HG03139 (cell line): ENCODE measurements at regions not wholly inside any gene's neighbourhood (a gene's known extent, or its start where the extent isn't known, plus 50 kb on each side); places are given as distances from the start of the nearest gene placed in this dataset.
"Not testable (repeated sequence)": the region's sequence is repeated elsewhere in the genome, so short reads cannot be mapped to it uniquely, and the experiment has no call there.

Source experiments
- ATAC-seq: cut with Tn5 transposase; IDR thresholded peaks from one replicate; pipeline ENCODE4 v1.9.1; 2021; ENCODE audit not compliant: unreplicated experiment

DNA sequence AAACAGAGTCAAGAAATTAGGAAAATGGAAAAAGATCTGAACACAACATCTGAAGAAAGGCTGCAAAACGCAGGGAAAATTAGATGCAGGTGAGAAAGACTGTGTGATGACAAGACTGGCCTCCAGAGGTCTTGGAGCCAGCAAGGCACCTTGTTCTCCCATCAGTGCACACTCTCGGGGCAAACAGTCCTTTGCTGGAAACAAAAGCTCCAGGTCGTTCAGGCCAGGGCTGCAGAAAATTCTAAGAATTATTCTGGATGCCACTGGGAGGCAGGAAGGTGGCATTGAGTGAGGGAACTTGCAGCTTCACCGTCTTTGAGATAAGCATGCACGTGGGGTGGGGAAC is 219.9 kb upstream of the SSTR4 start:
- no peak for ATAC-seq

- ATAC-seq: no peak
Observed at GRCh38 chr20:22815603-22816315, 219.4 kb upstream of the SSTR4 start.

DNA sequence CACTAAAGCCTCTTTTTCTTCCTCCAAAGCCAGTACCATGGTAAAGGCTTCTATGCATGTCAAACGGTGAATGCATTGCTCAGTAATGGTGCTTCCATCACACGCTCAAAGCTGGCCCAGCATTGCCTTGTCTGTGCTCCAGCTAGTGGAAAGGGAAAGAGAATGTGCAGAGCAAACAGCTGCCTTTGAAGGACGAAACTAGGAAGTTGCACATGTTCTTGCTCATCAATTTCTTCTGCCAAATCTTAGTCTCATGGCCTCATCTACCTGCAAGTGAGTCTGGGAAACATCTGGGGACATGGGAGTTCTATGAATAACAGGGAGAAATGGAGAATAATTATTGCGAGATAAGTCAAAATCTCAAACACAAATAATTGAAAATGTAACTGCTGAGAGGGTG is 216.5 kb upstream of the SSTR4 start:
- ATAC-seq: no peak

DNA sequence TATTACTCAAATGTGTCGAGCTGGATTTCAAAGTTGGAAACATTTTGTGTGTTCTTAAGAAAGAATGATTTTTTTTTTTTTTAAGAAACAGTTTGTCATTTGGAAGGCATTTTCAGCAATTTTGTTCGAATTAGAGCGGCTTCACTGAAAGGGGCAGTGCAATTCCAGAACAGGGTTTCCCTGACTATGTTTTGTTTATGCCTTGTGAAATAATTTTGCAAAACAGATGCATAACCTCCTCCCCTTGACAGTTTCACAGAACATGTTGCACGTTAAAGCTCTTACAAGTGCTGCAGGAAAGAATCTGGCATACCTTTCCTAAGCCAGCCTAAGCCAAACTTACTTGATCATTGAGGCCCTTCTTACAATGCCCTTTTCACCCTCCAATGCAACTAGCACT is 216.0 kb upstream of the SSTR4 start:
- ATAC-seq: no peak

GRCh38 chr20:22819784-22820183 is 215.3 kb upstream of the SSTR4 start:
- ATAC-seq: no peak

DNA sequence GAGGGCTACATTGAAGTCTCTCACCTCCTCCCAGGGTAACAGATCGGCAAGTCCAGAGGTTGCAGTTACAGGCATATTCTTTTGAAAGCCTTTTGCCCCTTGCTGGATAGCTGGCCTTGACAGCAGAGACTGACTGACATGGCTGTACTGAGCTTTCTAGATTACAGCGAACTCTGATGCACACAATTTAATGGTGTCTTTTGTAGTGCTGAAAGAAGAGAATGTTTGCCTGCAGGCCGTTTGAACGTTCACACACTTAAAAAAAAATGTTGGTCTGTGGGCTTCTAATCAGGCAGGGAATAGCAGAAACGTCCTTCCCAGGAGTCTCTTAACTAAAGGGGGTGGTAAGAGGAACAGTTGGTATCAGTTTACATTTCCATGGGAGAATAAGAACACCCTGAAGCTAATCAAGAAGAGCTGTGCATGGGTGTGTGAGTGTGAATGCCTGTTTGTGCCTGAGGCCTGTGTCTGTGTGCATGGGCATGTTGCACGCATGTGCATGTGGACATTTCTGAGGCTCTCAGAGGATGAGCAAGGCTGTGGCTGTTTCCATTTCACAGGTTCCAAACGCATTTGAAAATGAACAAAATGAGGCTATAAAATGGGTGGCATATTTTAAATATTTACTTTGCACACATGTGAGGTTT is 213.9 kb upstream of the SSTR4 start:
- ATAC-seq: no peak

DNA sequence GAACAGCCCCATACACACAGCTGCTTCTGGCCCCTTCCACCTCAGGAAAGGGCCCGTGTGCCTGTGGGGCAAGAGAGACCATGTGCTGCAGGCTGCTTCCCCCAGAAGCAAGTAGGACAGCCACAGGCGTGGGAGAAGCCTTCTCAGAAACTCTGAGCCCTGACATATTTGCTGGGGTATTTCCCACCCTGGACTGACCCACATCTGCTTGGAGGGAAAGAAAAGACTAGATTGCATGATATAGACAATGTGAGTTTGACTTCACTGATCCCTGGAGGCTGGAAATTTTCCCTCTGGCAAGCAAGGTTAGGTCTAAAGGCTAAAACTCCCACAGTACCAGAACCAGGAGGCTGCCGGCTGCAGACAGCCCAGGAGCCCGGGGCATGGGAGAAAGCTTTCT is 213.3 kb upstream of the SSTR4 start:
- no peak for ATAC-seq

- no peak for ATAC-seq
Observed at GRCh38 chr20:22823119-22823518, 212.0 kb upstream of the SSTR4 start.

DNA sequence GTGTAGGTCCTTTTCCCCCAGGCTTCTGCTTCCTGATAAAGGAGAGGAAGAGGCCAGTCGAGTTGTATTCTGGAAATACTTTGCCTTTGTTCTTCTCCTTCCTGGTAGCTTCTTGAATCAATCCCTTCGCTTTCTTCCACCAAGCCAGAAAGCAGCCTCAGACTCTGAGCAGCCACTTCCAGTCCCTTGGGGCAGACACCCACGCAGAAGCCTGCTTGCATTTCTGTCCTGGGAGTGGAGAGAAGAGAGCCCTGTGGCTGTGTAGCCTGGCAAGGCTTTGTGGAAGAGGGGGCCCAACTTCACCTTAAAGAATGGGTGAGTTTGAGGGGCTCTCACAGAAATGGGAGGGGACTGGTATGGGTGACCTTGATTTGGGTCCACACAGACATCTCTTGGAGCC is 211.0 kb upstream of the SSTR4 start:
- no peak for ATAC-seq

DNA sequence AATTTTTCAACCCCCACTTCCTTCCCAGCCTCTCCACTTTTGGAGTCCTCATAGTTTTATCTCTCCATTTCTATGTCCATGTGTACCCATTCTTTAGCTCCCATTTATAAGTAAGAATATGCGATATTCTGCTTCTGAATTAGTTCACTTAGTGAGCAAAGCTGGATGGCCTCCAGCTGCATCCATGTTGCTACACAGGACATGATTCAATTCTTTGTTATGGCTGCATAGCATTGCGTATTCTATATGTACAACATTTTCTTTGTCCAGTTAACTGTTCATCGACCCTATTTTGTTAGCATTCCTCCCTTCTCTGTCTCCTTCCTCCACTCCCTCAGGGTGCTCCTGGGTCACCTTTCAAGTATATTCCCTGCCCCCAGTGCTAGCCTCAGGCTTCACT is 210.0 kb upstream of the SSTR4 start:
- ATAC-seq: no peak

- no peak for ATAC-seq
Observed at GRCh38 chr20:22825546-22825945, 209.6 kb upstream of the SSTR4 start.

GRCh38 chr20:22826306-22827230 is 208.5 kb upstream of the SSTR4 start:
- no peak for ATAC-seq

DNA sequence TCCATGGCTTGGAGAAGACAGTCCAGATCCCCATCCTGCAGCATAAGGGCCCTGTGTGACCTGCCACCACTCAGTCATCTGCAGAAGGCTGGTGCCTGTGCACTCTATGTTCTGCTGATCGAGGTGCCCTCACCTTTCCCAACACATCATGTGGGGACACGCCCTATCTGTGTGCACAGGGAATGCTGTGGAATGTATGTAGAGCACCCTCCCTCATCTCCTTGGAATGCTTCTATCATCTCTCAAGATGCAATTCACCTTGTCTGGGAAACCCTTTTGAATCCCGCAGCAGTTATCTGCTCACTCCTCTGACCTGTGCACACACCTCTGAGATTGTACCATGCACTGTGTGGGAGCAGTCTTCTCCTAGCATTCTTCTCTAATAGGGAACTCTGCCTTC is 207.2 kb upstream of the SSTR4 start:
- no peak for ATAC-seq

DNA sequence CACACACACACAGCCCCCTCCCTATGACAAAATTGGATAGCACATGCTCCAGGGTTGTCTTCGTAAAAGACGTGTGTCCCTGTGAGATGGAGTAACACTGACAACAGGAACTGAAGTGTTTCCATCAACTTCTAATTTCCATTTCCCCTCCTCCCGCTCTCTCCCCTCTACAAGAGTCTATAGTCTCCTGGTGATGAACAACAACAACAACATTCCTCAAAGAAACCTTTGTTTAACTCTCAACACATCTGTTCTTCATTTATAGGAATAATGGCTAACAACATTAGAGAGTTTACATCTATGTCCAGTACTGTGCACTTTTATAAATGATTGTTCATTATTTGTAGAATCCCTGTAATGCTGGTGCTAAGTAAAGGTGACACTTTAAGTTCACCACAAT is 205.8 kb upstream of the SSTR4 start:
- no peak for ATAC-seq

DNA sequence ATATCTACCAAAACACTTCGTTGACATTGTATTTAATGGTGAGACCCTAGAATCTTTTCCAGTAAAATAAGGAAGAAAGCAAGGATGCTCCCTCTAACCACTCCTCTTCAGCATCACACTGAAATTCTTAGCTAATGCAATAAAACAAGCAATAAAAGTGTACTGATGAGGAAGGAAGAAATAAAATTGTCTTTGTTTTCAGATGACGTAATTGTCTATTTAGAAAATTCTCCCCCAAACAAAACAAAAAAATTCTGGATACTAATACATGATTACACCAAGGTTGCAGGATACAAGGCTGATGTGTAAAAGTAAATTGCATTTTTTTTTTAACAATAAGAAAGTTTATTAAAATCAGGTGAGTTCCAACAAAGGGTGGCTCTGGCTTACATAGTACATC is 205.0 kb upstream of the SSTR4 start:
- ATAC-seq: no peak

- not testable (repeated sequence) for ATAC-seq
Observed at GRCh38 chr20:22830715-22831114, 204.4 kb upstream of the SSTR4 start.

DNA sequence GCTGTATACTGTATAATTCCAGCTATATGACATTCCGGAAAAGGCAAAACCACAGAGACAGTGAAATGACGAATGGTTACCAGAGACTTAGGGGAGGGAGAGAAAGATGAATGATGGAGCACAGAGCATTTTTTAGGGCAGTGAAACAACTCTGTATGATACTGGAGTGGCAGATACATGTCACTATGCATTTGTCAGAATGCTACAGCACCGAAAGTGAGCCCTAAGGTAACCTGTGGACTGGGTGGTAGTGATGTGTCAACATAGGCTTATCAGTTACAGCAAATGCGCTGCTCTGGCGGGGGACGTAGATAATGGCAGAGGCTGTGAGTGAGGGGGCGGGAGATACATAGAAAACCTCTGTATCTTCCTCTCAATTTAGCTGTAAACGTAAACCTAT is 201.3 kb upstream of the SSTR4 start:
- no peak for ATAC-seq

GRCh38 chr20:22834651-22835256 is 200.4 kb upstream of the SSTR4 start:
- ATAC-seq: no peak

DNA sequence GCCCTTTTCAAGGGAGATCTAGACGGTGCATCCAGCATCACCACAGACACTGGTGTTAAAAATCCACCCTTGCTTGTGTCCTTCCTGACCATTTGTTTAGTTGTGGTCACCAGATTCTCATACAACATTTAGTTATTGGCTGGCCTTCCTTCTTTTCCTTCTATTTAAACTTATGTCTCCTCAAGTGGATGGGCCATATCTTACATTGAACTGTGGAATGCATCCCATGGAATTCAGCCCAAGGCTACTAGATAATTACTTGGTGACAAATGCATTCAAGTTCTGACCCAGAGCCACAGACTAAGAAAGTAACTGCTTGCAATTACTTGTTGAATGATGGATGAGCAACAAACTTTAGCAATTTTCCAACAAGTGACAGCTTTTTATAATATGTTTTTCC is 198.9 kb upstream of the SSTR4 start:
- ATAC-seq: no peak

DNA sequence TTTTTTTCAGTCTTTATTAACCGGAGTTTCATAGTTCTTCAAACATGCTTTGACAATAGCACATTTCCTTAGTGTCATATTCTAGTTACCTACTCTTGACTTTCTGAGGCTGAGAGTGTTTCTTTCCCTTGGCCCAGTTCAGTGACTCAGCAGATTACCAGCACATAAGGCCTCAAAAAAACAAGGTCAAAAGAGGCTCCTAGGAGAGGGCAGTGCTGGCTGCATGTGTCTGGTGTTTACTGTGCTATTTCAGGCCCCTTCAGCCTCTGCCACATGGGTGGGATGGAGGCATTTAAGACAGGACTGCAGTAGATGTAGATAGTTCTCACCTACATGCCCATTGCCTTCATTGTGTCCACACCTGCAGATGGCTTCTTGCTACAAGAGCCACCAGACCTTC is 198.2 kb upstream of the SSTR4 start:
- ATAC-seq: no peak

DNA sequence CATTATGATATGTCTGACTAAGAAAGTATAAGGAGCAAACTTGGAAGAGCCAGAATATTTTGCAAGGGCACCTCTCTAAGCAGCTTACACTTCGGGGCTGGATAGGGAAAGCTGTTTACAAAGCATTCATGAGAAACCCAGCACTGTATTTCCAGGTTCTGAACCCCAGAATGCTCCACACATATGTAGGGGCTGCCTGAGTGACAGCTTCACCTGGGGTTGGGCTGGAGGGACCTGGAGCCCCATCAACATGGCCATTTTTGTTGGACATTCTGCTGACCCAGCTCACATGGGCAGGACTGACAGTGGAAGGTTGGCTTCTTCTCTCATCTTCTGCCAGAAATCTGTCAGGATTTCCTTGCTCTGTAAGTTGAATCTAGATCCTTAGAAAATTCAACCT is 197.1 kb upstream of the SSTR4 start:
- ATAC-seq: no peak

- ATAC-seq: no peak
Observed at GRCh38 chr20:22841846-22842245, 193.3 kb upstream of the SSTR4 start.
